Kidney (tissue), 13 donors: ENCODE measurements at regions not wholly inside any gene's neighbourhood (a gene's known extent, or its start where the extent isn't known, plus 50 kb on each side); places are given as distances from the start of the nearest gene placed in this dataset.

Experiments used
- DNase-seq, 5 donors: peaks; one replicate each; pipeline ENCODE4 v3.0.0-alpha.2; 2013 to 2020
- FAIRE-seq: peaks from 2 replicates; lab custom pipeline; 2012; peaks lifted over from hg19 to GRCh38; lab: Jason Lieb, UNC
- H3K27ac ChIP-seq, 2 donors: one replicate each; pipeline ENCODE4 v1.7.0; 2013; ENCODE audit warnings: low read depth in 2 of 2, low read length in 2 of 2, inconsistent platforms in 1 of 2
- H3K27me3 ChIP-seq: one replicate; pipeline ENCODE4 v1.7.1; 2013; ENCODE audit warnings: low read length, inconsistent platforms; ENCODE audit not compliant: control insufficient read depth, insufficient read depth
- H3K36me3 ChIP-seq, 3 donors: one replicate each; pipeline versions ENCODE4 v1.7.0 to v1.7.1; 2013; ENCODE audit warnings: low read length in 3 of 3, control low read depth in 1 of 3, inconsistent platforms in 1 of 3; ENCODE audit not compliant: insufficient read depth in 3 of 3, control insufficient read depth in 2 of 3
- H3K4me1 ChIP-seq, 3 donors: one replicate each; pipeline versions ENCODE4 v1.7.0 to v1.7.1; 2013; ENCODE audit warnings: low read length in 3 of 3, inconsistent platforms in 1 of 3, low read depth in 1 of 3; ENCODE audit not compliant: control insufficient read depth in 2 of 3, insufficient read depth in 2 of 3
- H3K4me3 ChIP-seq, 3 donors: one replicate each; pipeline versions ENCODE4 v1.7.0 to v1.8.1; 2013; ENCODE audit warnings: low read length in 3 of 3, control low read depth in 1 of 3, inconsistent platforms in 1 of 3
- H3K9ac ChIP-seq, 3 donors: one replicate each; pipeline versions ENCODE4 v1.7.0 to v1.7.1; 2013; ENCODE audit warnings: low read length in 3 of 3, control low read depth in 1 of 3, inconsistent platforms in 1 of 3
- H3K9me3 ChIP-seq, 3 donors: one replicate each; pipeline versions ENCODE4 v1.7.0 to v1.7.1; 2013; ENCODE audit warnings: low read length in 3 of 3, control low read depth in 1 of 3, inconsistent platforms in 1 of 3; ENCODE audit not compliant: control insufficient read depth in 2 of 3, insufficient read depth in 1 of 3
- intact Hi-C: fragments of 100-400 bp; cut with DNase I; formaldehyde crosslinking; loops from one replicate; pipeline ENCODE4 v1.11.1; 2022
- TF ChIP-seq, protein P1 (sequence below): IDR thresholded peaks from 3 replicates; pipeline ENCODE4 v1.5.1; 2012; ENCODE audit warnings: mild to moderate bottlenecking, moderate library complexity, borderline replicate concordance; ENCODE audit not compliant: insufficient read depth; ENCODE audit errors: extremely low read depth
- donor health status: control.
- donor health status: control.
- donor health status: control.
- donor health status: control.
- donor health status: control.
- donor health status: DM: yes; HTN: yes; CAD: no.
- donor health status: Normal renal cell carcinoma (clear cell type).

DNA sequence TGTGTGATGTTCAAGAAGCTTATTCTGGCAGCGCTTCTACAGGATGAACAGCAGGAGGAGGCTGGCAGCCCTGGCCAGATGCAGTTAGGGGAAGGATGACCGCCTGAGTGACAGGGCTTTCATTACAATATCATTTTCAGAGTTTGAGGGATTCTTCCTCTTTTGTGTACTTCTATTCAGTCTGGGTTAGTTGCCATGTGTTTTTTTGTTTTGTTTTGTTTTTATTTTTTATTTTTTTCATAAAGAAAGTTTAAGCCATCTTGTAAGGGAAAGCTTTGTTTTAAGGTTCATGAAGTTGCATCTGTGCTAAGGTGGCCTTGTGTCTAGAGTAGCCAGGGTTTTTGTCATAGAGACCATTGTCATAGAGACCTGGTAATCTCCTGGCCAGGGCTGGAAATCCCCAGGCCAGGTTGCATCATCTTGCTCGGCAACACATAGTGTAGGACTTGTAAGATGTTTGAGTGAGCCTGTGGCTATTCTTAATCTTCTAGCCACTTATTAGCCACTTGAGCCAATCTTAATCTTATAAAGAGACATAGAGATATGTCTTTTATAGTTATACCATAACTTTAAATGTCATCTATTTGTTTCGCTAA lies 230.5 kb upstream of the TMEM229A start:
- no peak overlapping the region for H3K27ac ChIP-seq
- FAIRE-seq (no peak), DNase-seq (no peak)
- no peaks in the 10 kb centered on the region for H3K4me1 ChIP-seq
- H3K9ac ChIP-seq, result no peak overlapping the region
- no peaks in the 10 kb centered on the region for H3K9me3 ChIP-seq
- H3K27me3 ChIP-seq, result no peaks in the 10 kb centered on the region
- TF ChIP-seq, protein P1, sequence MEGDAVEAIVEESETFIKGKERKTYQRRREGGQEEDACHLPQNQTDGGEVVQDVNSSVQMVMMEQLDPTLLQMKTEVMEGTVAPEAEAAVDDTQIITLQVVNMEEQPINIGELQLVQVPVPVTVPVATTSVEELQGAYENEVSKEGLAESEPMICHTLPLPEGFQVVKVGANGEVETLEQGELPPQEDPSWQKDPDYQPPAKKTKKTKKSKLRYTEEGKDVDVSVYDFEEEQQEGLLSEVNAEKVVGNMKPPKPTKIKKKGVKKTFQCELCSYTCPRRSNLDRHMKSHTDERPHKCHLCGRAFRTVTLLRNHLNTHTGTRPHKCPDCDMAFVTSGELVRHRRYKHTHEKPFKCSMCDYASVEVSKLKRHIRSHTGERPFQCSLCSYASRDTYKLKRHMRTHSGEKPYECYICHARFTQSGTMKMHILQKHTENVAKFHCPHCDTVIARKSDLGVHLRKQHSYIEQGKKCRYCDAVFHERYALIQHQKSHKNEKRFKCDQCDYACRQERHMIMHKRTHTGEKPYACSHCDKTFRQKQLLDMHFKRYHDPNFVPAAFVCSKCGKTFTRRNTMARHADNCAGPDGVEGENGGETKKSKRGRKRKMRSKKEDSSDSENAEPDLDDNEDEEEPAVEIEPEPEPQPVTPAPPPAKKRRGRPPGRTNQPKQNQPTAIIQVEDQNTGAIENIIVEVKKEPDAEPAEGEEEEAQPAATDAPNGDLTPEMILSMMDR, result no peak
- no peak overlapping the region for H3K4me3 ChIP-seq
- no peaks in the 10 kb centered on the region for H3K36me3 ChIP-seq
- intact Hi-C loops, result no loop called here

DNA sequence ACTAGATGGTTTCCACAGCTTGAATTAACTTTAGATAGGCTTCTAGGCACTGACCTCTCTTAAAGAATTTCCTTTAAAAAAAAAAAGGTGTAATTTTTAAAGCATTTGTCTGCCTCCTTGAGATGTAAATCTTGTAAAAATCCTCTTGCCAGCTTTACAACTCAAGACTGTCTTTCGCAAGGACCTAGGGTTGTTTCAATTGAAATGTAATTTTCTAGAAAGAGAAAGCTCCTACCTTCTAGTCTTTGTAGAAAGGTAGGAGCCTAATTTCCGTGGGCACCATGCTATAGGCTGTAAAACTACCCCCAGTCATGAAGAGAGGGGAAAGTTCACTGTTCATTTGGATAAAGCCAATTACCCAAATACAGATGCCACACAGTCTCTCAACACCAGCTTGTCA lies 228.8 kb upstream of the TMEM229A start:
- no peak overlapping the region for H3K4me3 ChIP-seq
- intact Hi-C loops, result no loop called here
- no peak overlapping the region for H3K27ac ChIP-seq
- DNase-seq, result no peak
- H3K9me3 ChIP-seq, result no peaks in the 10 kb centered on the region
- no peak for FAIRE-seq
- no peaks in the 10 kb centered on the region for H3K36me3 ChIP-seq
- H3K9ac ChIP-seq, result no peak overlapping the region
- TF ChIP-seq, protein P1, result no peak
- H3K4me1 ChIP-seq, result no peaks in the 10 kb centered on the region
- H3K27me3 ChIP-seq, result no peaks in the 10 kb centered on the region

DNA sequence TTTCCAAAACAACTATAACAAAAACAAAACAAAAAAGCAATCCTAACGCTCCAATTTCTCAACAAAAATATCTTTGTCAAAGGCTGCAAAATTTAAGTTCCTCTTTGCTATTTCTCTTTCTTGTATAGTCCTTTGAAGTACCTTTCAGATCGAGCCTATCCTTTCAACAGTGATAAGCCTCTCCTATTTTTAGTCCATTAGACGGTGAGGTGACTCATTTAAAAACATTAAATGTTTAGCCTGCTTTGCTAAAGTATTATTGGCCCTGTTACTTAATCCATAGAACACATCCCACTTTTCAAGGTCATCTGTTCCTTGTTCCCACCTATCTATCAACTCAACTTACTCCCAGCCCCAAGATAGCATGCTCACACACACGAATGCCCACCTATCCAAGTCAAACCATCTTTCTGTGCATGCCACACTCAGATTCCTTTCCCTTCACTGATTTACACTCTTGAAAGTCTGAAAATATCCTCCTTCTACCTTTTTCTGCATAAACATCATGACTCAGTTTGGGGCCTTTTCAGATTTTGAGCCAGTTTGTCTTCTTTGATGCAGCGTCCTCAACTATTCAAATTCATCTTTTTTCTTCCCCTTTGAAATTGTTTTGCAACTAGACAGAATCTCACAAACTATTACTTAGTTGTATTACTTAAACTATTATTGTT lies 224.9 kb upstream of the TMEM229A start:
- Histone ChIP-seq H3K9ac (no peak overlapping the region), H3K27ac (no peak overlapping the region), H3K4me3 (no peak overlapping the region), H3K36me3 (no peaks in the 10 kb centered on the region), H3K9me3 (no peaks in the 10 kb centered on the region), H3K4me1 (no peaks in the 10 kb centered on the region), H3K27me3 (no peaks in the 10 kb centered on the region)
- FAIRE-seq, result no peak
- DNase-seq, result no peak
- TF ChIP-seq, protein P1, result no peak
- intact Hi-C loops, result no loop called here
